GM13977 (cell line): ENCODE measurements at regions not wholly inside any gene's neighbourhood (a gene's known extent, or its start where the extent isn't known, plus 50 kb on each side); places are given as distances from the start of the nearest gene placed in this dataset.

Experiments
- DNase-seq: peaks from one replicate; pipeline ENCODE4 v3.0.0; 2012; ENCODE audit warnings: low spot score
- in situ Hi-C: fragments of 300-500 bp; cut with MboI; formaldehyde crosslinking; loops from one replicate; pipeline ENCODE4 v1.12.0; 2022; ENCODE audit warnings: low sequenced_read_pairs, low pct_unique_long_range_greater_than_20kb, mixed read lengths, inconsistent platforms; ENCODE audit not compliant: unreplicated experiment
- TF ChIP-seq, protein P1 (sequence below): IDR thresholded peaks from 2 replicates; pipeline ENCODE4 v1.5.1; 2012; ENCODE audit warnings: mild to moderate bottlenecking, control low read depth; ENCODE audit not compliant: insufficient read depth; ENCODE audit errors: extremely low read depth, missing control alignments

DNA sequence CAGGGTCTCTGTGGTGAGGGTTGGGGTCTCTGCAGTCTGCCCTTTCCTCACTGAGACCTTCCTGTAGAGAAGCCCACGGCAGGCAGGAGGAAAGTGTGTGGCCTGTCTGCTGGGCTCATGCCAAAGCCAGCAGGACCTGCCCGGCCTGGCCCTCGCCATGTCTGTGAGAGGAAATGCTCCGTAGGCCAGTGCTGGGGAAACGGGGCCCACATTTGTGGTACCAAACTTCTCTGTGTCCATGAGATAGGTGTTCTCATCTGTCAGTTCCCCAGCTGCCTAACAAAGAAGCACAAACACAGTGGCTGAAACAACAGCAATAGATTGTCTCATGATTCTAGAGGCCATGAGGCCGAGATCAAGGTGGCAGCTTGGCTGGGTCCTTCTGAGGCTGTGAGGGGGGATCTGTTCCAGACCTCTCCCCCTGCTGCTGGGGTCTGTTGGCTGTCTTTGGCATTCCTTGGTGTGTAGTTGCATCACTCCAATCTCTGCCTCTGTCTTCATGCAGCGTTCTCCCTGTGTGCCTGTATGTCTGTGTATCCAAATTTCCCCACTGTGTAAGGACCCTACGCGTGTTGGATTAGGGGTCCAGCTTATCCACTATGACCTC is 772.5 kb downstream of the TBC1D22A start:
- in situ Hi-C loops, result no loop called here
- no peak for DNase-seq
- TF ChIP-seq, protein P1, sequence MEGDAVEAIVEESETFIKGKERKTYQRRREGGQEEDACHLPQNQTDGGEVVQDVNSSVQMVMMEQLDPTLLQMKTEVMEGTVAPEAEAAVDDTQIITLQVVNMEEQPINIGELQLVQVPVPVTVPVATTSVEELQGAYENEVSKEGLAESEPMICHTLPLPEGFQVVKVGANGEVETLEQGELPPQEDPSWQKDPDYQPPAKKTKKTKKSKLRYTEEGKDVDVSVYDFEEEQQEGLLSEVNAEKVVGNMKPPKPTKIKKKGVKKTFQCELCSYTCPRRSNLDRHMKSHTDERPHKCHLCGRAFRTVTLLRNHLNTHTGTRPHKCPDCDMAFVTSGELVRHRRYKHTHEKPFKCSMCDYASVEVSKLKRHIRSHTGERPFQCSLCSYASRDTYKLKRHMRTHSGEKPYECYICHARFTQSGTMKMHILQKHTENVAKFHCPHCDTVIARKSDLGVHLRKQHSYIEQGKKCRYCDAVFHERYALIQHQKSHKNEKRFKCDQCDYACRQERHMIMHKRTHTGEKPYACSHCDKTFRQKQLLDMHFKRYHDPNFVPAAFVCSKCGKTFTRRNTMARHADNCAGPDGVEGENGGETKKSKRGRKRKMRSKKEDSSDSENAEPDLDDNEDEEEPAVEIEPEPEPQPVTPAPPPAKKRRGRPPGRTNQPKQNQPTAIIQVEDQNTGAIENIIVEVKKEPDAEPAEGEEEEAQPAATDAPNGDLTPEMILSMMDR, result no peak

DNA sequence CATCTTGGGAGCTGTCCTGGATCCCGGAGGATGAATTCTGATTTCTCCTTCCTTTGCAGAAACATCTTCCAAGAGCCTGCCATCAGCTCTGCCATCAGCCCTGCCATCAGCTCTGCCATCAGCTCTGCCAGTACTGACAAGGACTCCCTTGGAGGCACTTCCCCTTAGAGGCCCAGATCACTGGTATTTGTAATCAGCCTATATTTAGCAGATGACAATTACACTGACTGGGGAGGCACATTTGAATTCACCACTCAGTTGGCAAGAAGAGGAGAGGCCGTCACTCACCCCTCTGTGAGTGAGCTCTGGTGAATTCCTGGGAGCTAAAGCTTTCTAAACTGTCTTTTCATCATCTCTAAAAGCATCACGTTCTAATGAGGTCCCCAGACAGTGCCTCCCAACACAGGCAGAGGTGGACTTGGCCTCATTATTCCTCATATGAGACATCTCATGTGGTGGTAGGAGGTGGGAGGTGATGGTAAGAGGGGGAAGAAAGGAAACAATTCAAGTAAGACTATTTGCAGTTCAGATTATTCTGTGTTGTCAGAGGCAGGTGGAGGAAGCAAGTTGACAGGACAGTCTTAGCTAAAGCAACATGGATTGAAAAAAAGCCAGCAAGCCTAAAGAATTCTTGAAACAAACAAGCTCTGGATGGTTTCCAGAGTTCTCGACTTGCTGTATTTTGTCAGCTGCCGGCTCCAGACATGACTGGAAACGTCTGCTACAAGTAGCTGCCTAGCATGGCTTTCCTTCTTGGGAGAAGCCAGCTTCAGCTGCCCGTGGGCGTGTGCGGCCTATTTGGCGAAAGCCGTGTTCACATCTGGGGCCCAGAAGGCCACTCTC is 771.7 kb downstream of the TBC1D22A start:
- in situ Hi-C loops, result no loop called here
- no peak for DNase-seq
- TF ChIP-seq, protein P1, result no peak

DNA sequence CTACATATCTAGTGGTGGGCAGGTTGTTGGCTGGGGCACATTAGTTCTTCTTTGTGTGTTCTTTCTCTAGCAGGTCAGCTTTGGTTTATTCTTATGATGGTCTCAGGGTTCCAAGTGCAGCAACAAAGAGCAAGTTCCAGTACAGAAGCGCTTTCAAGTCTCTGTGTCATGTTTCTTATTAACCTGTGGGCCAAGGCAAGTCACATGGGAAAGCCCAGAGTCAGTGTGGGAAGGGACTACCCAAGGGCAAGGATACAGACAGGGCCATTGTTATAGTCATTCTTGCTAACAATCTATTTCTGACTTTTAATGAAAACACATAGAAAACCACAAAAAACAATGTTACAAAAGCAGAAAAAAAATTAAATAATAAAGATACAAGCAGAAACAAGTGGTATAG is 754.6 kb downstream of the TBC1D22A start:
- DNase-seq, result no peak
- TF ChIP-seq, protein P1, result no peak
- in situ Hi-C loops, result no loop called here

DNA sequence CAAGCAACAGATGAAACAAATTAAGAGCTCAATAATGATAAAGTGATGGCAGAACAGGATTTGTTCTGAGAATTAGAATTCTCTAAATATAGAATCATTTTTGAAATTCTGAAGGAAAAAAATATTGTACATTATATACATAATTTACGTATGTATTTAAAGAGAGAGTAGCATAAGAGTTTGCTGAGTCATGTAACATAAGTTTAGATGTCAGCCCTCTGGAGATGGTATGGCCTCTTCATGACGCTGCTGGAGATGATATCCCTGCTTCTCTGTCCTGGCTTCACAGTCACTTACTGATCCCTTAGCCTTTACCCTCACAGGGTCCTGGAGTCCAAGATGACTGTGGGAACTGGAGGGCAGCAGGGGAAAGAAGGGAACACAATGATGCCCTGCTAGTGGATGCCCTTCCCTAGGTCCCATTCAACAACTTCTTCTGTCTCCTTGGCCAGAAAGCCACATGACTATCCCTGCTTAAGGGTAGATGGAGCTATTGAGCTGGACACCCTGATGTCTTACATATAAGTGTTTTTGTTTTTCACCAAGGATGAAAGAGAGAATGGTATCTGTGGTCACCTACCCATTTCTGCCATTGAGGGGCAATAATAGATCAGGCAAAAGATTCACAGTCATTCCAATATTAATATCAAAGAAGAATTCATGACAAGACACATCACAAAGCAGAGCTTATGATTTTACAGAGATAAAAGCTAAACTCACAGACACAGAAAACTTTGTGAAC is 753.1 kb downstream of the TBC1D22A start:
- in situ Hi-C loops, result no loop called here
- TF ChIP-seq, protein P1, result no peak
- DNase-seq, result no peak

DNA sequence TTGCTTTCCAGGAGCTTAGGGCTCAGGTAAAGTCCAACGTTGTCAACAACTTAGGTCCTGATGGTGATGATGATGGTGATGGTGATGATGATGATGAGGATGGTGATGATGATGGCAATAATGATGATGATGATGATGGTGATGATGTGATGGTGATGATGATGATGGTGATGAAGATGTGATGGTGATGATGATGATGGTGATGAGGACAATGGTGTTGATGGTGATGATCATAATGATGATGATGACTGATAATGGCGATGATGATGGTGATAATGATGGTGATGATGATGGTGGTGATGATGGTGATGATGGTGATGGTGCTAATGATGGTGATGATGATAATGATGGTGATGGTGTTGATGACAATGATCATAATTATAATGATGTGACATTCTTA is 750.2 kb downstream of the TBC1D22A start:
- TF ChIP-seq, protein P1, result no peak
- in situ Hi-C loops, result no loop called here
- DNase-seq, result no peak

DNA sequence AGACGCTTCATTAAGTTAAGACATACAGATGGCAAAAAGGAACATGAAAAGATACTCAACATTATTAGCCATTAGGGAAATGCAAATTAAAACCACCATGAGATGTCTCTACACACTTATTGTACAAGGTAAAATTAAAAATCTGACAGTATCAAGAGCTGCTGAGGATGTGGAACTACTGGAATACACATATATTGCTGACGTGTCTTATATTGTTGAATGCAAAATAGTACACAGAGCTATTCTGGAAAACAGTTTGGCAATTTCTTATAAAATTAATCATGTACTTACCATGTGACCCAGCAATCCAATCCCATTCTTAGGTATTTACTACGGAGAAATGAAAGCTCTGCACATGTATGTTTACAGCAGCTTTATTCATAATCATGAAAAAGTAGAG is 742.5 kb downstream of the TBC1D22A start:
- in situ Hi-C loops, result no loop called here
- TF ChIP-seq, protein P1, result no peak
- DNase-seq, result no peak
